SJCRH30 (cell line): ENCODE measurements at regions not wholly inside any gene's neighbourhood (a gene's known extent, or its start where the extent isn't known, plus 50 kb on each side); places are given as distances from the start of the nearest gene placed in this dataset.
"Not testable (repeated sequence)": the region's sequence is repeated elsewhere in the genome, so short reads cannot be mapped to it uniquely, and the experiment has no call there.

Experiments
- DNase-seq, 2 experiments: peaks; one replicate each; pipeline ENCODE4 v3.0.0-alpha.2; 2015 to 2020
- H3K27ac ChIP-seq: fragments of 250-450 bp; sonication (Bioruptor Pico); 2 replicates; pipeline ENCODE4 v1.5.1; 2020; ENCODE audit warnings: mild to moderate bottlenecking, moderate library complexity
- H3K27me3 ChIP-seq: fragments of 250-450 bp; sonication (Bioruptor Pico); 2 replicates; pipeline ENCODE4 v1.5.1; 2020; ENCODE audit warnings: mild to moderate bottlenecking, moderate library complexity
- H3K36me3 ChIP-seq: fragments of 250-450 bp; sonication (Bioruptor Pico); 2 replicates; pipeline ENCODE4 v1.5.1; 2020; ENCODE audit warnings: mild to moderate bottlenecking, moderate library complexity
- H3K4me1 ChIP-seq: fragments of 250-450 bp; sonication (Bioruptor Pico); 2 replicates; pipeline ENCODE4 v1.5.1; 2020; ENCODE audit warnings: mild to moderate bottlenecking, moderate library complexity
- H3K4me3 ChIP-seq: fragments of 250-450 bp; sonication (Bioruptor Pico); 2 replicates; pipeline ENCODE4 v1.5.1; 2020; ENCODE audit warnings: mild to moderate bottlenecking, moderate library complexity
- H3K9me3 ChIP-seq: fragments of 250-450 bp; sonication (Bioruptor Pico); replicated peaks from 2 replicates; pipeline ENCODE4 v1.5.1; 2020; ENCODE audit warnings: mild to moderate bottlenecking, moderate library complexity

DNA sequence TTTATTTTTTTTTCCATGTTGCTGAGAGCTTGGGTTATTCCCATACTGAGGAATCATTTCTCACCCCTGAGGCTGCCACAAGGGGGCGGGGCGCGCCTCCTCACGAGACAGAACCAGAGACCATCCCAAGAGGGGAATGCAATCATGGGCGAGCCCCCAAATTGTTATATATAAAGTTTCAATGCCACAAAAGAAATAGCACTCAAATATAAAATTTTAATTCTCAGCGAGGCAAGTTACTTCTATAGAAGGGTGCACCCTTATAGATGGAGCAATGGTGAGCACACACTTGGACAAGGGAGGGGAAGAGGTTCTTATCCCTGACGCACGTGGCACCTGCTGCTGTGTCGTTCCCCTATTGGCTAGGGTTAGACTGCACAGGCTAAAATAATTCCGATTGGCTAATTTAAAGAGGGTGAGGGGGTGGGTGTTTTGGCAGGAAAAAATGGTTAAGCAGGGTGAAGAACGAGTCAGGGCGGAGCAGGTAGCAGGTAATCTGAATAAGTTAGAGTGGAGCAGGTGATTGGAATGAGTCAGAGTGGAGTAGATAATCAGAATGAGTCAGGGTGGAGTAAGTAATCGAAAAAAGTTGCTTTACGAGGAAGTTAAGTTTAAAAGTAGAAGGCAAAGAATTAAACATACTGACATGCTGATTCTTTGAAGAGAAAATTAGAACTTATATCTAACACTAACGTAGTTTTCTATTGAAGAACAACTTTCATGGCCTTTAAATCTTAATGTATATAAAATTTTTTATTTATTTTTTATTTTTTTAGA lies 177.5 kb downstream of the MTCL1 start:
- peak; percentile 24 for DNase-seq
- H3K9me3 ChIP-seq: no peaks in the 10 kb centered on the region
- no peaks in the 10 kb centered on the region for H3K27me3 ChIP-seq
- no peaks in the 10 kb centered on the region for H3K4me1 ChIP-seq
- no peak overlapping the region for H3K4me3 ChIP-seq
- H3K27ac ChIP-seq: no peak overlapping the region
- no peaks in the 10 kb centered on the region for H3K36me3 ChIP-seq

DNA sequence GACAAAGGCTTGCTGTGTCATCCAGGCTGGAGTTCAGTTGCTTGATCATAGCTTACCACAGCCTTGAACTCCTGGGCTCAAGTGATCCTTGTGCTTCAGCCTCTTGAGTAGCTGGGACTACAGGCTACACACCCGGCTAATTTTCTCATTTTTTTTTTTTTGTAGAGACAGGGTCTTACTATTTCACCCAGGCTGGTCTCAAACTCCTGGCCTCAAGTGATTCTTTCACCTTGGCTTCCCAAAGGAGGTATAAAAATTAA lies 178.0 kb downstream of the MTCL1 start:
- DNase-seq: no peak
- no peaks in the 10 kb centered on the region for H3K36me3 ChIP-seq
- no peaks in the 10 kb centered on the region for H3K4me1 ChIP-seq
- no peaks in the 10 kb centered on the region for H3K9me3 ChIP-seq
- H3K27me3 ChIP-seq: no peaks in the 10 kb centered on the region
- H3K27ac ChIP-seq: no peak overlapping the region
- no peak overlapping the region for H3K4me3 ChIP-seq

DNA sequence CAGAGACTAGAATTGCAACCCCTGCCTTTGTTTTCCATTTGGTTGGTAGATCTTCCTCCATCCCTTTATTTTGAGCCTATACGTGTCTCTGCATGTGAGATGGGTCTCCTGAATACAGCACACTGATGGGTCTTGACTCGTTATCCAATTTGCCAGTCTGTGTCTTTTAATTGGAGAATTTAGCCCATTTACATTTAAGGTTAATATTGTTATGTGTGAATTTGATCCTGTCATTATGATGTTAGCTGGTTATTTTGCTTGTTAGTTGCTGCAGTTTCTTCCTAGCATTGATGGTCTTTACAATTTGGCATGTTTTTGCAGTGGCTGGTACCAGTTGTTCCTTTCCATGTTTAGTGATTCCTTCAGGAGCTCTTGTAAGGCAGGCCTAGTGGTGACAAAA lies 182.5 kb downstream of the MTCL1 start:
- H3K4me3 ChIP-seq, H3K27me3 ChIP-seq, H3K36me3 ChIP-seq, H3K9me3 ChIP-seq, DNase-seq, H3K27ac ChIP-seq: not testable (repeated sequence)
- H3K4me1 ChIP-seq: peaks cover 13% of the 10 kb centered on the region

DNA sequence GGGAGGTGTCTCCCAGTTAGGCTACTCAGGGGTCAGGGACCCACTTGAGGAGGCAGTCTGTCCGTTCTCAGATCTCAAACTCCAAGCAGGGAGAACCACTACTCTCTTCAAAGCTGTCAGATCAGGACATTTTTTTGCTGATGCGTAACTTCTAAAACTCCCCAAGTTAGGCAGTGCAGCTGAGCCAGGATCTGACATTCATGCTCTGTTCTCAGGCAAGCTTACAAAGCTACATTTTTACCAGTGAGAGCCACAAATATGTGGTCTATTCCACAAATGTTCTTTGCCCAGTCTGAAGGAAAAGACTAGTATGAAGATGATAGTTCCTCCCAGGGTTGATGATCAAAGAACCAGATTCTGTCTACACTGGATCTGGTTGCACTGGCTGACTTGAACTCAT lies 184.1 kb downstream of the MTCL1 start:
- no peak overlapping the region for H3K4me3 ChIP-seq
- H3K36me3 ChIP-seq: no peaks in the 10 kb centered on the region
- no peak overlapping the region for H3K27ac ChIP-seq
- peaks cover 13% of the 10 kb centered on the region for H3K4me1 ChIP-seq
- DNase-seq: no peak
- H3K9me3 ChIP-seq: no peaks in the 10 kb centered on the region
- H3K27me3 ChIP-seq: no peaks in the 10 kb centered on the region

DNA sequence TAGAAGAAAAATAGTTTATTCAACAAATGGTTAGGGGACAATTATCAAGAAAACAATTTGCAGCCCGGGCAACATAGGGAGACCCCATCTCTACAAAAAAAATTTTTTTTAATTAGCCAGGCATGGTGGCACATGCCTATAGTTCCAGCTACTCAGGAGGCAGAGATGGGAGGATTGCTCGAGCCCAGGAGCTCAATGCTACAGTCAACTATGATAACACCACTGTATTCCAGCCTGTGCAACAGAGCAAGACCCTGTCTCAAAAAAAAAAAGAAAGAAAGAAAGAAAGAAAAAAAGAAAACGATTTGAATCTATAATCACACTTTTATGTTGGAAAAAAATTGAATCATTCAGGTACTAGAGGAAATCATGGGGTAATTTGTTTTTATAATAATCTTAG lies 185.1 kb downstream of the MTCL1 start:
- H3K9me3 ChIP-seq, DNase-seq, H3K27me3 ChIP-seq, H3K36me3 ChIP-seq, H3K4me3 ChIP-seq: not testable (repeated sequence)
- peaks cover 13% of the 10 kb centered on the region for H3K4me1 ChIP-seq
- peak overlapping the region; percentile 75 for H3K27ac ChIP-seq

DNA sequence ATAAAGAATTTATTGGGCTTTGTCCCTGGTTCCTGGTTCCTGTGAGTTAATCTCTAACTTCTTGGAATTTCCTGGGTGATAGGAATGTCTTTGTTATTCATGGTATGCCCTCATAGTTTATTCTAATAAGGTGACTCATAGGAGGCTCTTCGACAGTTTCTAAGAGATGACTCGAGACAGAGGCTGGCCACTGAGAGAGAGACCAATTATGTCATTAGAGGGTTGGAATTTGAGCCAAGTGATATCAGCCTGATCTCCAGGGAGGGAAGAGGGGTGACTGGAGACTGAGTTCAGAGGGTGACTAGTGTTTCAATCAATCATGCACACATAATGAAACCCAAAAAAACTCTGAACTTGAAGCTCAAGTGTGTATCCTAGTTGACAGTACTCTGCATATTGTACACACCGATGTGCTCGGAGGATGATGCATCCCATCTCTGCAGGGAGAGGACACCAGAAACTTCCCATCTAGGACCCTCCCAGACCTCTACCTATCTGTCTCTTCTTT lies 185.7 kb downstream of the MTCL1 start:
- Histone ChIP-seq H3K4me1 (peaks cover 13% of the 10 kb centered on the region), H3K27me3 (no peaks in the 10 kb centered on the region), H3K4me3 (no peak overlapping the region), H3K36me3 (no peaks in the 10 kb centered on the region), H3K9me3 (no peaks in the 10 kb centered on the region), H3K27ac (peak overlapping the region; percentile 75)
- peak; percentile 60 to 69 for DNase-seq

DNA sequence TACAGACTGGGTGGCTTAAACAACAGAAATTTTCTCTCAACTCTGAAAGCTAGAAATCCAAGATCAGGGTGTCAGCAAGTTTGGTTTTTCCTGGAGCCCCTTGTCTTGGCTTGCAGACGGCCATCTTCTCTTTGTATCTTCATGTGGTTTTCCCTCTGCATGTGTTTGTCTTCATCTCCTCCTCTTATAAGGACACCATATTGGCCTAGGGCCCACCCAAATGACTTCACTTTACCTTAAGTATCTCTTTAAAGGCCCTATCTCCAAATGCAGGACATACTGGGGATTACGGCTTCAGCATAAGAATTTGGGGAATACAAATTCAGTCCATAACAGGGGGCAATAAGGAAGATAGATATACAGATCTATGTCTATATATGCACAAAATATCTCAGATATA lies 187.9 kb downstream of the MTCL1 start:
- Histone ChIP-seq H3K27ac (no peak overlapping the region), H3K27me3 (no peaks in the 10 kb centered on the region), H3K9me3 (no peaks in the 10 kb centered on the region), H3K4me3 (no peak overlapping the region), H3K4me1 (peaks cover 13% of the 10 kb centered on the region), H3K36me3 (no peaks in the 10 kb centered on the region)
- DNase-seq: no peak

DNA sequence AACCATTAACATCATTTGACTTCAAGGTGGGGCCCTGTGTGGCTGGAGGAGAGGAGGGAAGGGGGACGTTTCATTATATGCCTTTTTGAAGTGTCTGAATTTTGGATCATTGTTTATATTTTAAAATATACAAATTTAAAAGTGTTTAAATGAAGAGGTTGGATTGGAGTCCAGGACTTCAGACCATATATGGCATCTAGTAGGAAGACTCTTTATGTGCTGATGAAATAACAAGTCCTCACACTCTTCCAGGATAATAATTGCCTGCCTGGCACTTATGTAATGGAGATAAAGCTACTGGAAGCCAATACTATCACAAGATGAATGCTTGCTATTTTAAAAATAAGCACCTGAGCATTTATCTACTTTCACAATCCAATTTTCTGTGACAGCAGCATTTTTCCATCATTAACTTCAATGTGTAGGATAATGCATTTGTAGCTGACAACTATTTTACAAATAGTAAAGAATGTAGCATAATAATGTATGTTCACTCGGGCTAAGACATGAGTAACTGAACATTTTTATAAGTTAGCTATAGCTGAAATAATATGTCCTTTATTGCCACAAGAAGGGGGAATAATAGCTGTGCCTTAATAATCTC lies 188.4 kb downstream of the MTCL1 start:
- H3K4me3 ChIP-seq: no peak overlapping the region
- H3K27me3 ChIP-seq: no peaks in the 10 kb centered on the region
- no peak overlapping the region for H3K27ac ChIP-seq
- H3K36me3 ChIP-seq: no peaks in the 10 kb centered on the region
- H3K9me3 ChIP-seq: no peaks in the 10 kb centered on the region
- H3K4me1 ChIP-seq: peaks cover 13% of the 10 kb centered on the region
- DNase-seq: no peak

DNA sequence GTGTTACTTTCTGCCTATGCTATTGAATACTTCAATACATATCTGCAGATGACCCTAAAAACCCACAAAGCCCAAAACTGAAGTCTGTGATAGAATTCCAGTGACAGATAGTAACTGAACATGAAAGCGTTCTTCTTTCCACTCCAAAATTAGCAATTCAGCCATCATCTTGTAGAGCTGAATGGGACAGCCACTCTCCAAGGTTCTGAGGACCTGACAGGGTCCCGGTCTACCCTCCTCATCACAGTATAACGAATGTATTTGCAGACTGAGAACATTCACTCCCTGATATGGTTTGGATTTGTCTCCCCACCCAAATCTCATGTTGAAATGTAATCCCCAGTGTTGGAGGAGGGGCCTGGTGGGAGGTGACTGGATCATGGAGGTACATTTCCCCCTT lies 189.5 kb downstream of the MTCL1 start:
- no peaks in the 10 kb centered on the region for H3K27me3 ChIP-seq
- H3K9me3 ChIP-seq: no peaks in the 10 kb centered on the region
- H3K4me3 ChIP-seq: no peak overlapping the region
- H3K4me1 ChIP-seq: peaks cover 13% of the 10 kb centered on the region
- H3K36me3 ChIP-seq: no peaks in the 10 kb centered on the region
- DNase-seq: no peak
- H3K27ac ChIP-seq: no peak overlapping the region

DNA sequence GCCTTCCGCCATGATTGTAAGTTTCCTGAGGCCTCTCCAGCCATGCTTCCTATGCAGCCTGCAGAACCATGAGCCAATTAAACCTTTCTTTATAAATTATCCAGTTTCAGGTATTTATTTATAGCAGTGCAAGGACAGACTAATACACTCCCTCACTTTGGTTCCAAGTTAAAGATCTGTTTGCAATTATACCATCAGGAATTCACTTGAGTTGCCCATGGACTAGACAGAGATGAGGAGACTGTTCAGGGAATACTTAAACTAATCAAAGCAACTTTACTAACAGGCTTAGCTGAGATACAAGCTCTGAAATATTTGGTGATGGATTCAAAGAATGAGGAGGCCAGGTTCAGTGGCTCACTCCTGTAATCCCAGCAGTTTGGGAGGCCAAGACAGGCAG lies 190.0 kb downstream of the MTCL1 start:
- H3K4me3 ChIP-seq: no peak overlapping the region
- H3K4me1 ChIP-seq: peaks cover 13% of the 10 kb centered on the region
- H3K9me3 ChIP-seq: no peaks in the 10 kb centered on the region
- no peak overlapping the region for H3K27ac ChIP-seq
- no peaks in the 10 kb centered on the region for H3K36me3 ChIP-seq
- no peaks in the 10 kb centered on the region for H3K27me3 ChIP-seq
- no peak for DNase-seq

DNA sequence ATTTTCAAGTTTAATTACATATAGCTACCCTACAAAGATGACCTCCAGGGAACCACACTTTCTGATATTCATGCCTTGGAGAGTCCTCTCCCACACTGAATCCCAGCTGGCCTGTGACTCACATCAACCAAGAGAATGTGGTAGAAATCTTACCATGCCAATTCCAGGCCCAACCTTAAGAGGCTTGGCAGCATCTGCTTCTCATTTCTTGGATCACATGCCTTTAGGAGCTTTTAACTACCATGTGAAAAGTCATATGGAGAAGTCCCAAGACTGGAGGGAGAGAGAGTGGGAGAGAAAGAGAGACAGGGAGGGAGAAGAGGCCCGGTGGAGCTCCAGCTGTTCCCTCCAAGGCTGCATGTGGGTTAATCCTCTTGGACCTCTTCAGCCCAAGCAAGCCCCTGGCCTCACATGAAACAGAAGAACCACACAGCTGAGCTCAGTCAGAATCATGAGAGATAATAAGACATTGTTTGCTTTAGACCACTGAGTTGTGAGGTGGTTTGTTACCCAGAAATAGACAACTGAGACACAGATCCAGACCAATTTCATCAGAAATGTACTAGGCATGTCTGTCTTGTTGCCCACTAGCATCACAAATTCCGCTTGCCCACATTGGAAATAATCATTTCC lies 190.7 kb downstream of the MTCL1 start:
- peaks cover 7% of the 10 kb centered on the region for H3K4me1 ChIP-seq
- H3K4me3 ChIP-seq: no peak overlapping the region
- no peaks in the 10 kb centered on the region for H3K27me3 ChIP-seq
- no peaks in the 10 kb centered on the region for H3K36me3 ChIP-seq
- no peaks in the 10 kb centered on the region for H3K9me3 ChIP-seq
- DNase-seq: peak in 1 of 2 experiments; percentile 12
- no peak overlapping the region for H3K27ac ChIP-seq

DNA sequence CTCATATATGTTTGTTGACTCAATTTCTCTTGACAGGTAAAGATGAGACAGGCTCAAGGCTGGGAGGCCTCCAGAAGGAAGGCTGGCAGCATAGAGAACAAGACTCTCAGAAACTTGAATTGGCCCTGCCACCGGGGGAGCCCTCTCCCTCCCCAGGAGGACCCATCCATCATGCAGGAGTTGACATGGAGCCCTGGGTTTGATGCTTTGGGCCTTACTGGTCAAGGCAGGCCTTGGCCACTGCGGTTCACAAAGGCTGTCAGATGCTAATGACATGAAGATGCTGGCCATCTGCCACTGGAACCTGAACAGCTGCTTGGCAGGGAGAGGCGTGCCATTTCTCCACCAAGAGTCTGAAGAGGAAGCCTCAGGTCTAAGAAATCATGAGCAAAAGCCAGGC lies 193.6 kb downstream of the MTCL1 start:
- H3K4me3 ChIP-seq: no peak overlapping the region
- H3K36me3 ChIP-seq: no peaks in the 10 kb centered on the region
- no peaks in the 10 kb centered on the region for H3K9me3 ChIP-seq
- H3K27ac ChIP-seq: no peak overlapping the region
- H3K4me1 ChIP-seq: no peaks in the 10 kb centered on the region
- H3K27me3 ChIP-seq: no peaks in the 10 kb centered on the region
- DNase-seq: peak; percentile 33 to 38

DNA sequence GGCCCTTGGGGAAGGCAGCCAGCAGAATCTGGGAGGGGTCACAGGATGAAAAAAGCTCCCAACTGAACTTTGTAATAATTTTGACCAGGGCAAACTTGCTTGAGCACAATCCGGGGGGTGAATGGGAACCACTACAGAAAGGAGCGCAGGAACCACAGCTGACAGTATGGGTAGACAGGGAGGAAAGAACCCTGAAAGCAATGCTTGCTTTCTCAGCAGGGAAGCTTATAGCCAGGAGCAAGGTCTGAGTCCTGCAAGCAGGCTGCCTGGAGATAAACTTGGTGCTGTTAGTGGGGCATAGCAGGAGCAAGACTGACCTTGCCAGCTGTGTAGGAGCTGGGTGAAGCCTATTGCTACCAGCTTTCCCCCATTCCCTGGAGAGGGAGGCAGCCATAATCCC lies 195.2 kb downstream of the MTCL1 start:
- Histone ChIP-seq H3K4me3 (no peak overlapping the region), H3K4me1 (no peaks in the 10 kb centered on the region), H3K27ac (no peak overlapping the region), H3K9me3 (no peaks in the 10 kb centered on the region), H3K27me3 (no peaks in the 10 kb centered on the region), H3K36me3 (no peaks in the 10 kb centered on the region)
- no peak for DNase-seq

DNA sequence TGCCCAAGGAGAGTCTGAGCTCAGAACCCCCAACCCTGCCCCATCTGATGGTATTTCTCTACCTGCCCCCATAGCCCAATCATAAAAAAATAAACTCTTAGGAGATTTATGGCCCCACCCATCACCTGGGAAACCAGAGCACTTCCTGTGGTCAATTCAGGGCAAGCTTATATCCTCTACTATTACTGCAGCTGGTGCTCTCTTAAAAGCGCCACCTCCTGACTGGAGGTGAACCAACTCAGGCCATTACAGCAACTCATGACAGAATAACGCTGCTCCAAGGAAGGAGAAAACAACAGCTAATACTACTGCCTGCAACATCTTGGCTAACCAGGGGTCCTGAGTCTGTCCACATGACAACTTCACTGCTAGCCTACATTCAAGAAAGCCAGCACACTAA lies 195.7 kb downstream of the MTCL1 start:
- Histone ChIP-seq H3K4me3 (no peak overlapping the region), H3K36me3 (no peaks in the 10 kb centered on the region), H3K27ac (no peak overlapping the region), H3K4me1 (no peaks in the 10 kb centered on the region), H3K9me3 (no peaks in the 10 kb centered on the region), H3K27me3 (no peaks in the 10 kb centered on the region)
- DNase-seq: no peak

DNA sequence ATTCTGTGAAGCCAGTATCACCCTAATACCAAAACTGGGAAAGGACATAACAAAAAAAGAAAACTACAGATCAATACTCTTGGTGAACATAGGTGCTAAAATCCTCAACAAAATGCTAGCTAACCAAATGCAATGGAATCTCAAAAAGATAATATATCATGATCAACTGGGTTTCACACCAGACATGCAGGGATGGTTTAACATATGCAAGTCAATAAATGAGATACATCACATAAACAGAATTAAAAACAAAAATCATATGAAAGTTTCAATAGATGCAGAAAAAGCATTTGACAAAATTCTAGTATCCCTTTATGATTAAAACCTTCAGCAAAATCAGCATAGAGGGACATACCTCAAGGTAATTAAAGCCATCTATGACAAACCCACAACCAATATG lies 198.2 kb upstream of the NDUFV2 start:
- no peak for DNase-seq
- Histone ChIP-seq H3K4me3 (no peak overlapping the region), H3K27me3 (no peaks in the 10 kb centered on the region), H3K9me3 (no peaks in the 10 kb centered on the region), H3K36me3 (no peaks in the 10 kb centered on the region), H3K4me1 (no peaks in the 10 kb centered on the region), H3K27ac (no peak overlapping the region)
